ENCODE measurements at regions not wholly inside any gene's neighbourhood (a gene's known extent, or its start where the extent isn't known, plus 50 kb on each side); places are given as distances from the start of the nearest gene placed in this dataset.

DNA sequence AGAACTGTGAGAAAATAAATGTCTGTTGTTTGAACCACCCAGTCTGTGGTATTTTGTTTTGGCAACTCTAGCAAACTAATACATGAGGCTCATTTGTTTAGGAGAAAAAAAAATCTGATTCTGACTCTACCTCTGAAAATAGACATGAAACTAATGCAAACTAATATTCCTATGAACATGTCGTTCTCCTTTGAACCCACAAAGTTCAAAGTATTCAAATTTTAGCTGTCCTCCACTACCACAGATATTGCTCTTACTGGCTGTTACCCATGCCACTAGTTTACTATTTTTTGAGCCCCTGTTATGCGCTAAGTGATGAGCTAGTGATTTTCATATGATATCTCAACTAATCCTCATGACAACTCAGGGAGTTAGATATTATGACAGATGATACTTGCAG, 58.8 kb upstream of the ZNF804B start:
- TF ChIP-seq, protein P1, sequence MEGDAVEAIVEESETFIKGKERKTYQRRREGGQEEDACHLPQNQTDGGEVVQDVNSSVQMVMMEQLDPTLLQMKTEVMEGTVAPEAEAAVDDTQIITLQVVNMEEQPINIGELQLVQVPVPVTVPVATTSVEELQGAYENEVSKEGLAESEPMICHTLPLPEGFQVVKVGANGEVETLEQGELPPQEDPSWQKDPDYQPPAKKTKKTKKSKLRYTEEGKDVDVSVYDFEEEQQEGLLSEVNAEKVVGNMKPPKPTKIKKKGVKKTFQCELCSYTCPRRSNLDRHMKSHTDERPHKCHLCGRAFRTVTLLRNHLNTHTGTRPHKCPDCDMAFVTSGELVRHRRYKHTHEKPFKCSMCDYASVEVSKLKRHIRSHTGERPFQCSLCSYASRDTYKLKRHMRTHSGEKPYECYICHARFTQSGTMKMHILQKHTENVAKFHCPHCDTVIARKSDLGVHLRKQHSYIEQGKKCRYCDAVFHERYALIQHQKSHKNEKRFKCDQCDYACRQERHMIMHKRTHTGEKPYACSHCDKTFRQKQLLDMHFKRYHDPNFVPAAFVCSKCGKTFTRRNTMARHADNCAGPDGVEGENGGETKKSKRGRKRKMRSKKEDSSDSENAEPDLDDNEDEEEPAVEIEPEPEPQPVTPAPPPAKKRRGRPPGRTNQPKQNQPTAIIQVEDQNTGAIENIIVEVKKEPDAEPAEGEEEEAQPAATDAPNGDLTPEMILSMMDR (IDR thresholded peaks at IDR 0.05; ENCODE audit: extremely low read depth in 1 of 2, insufficient read depth in 1 of 2, low read depth in 1 of 2, low read length in 2 of 2): no peak
- TF ChIP-seq POLR2AphosphoS5 (IDR thresholded peaks at IDR 0.05; ENCODE audit: insufficient read depth, low read depth, low read length) (no peak), POLR2A (IDR thresholded peaks at IDR 0.05; ENCODE audit: low read depth, low read length) (no peak), EZH2 (IDR thresholded peaks at IDR 0.05; ENCODE audit: borderline replicate concordance, low read depth, low read length, severe bottlenecking) (no peak), GATA2 (IDR thresholded peaks at IDR 0.05; ENCODE audit: insufficient read depth, insufficient read length, low read depth, low read length) (no peak), FOS (IDR thresholded peaks at IDR 0.05; ENCODE audit: borderline replicate concordance, insufficient read depth, low read length) (no peak), JUN (IDR thresholded peaks at IDR 0.05; ENCODE audit: borderline replicate concordance, insufficient read depth, insufficient read length, low read depth) (no peak)
- TF ChIP-seq, protein P2, sequence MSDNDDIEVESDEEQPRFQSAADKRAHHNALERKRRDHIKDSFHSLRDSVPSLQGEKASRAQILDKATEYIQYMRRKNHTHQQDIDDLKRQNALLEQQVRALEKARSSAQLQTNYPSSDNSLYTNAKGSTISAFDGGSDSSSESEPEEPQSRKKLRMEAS (IDR thresholded peaks at IDR 0.05; ENCODE audit: insufficient read depth, insufficient read length): no peak
